H1 (cell line): ENCODE measurements at regions not wholly inside any gene's neighbourhood (a gene's known extent, or its start where the extent isn't known, plus 50 kb on each side); places are given as distances from the start of the nearest gene placed in this dataset.
A peak's percentile ranks its signal among the peaks of the same experiment; 100 is the strongest.

Experiments used
- CTCF ChIA-PET: fragments of 300-600 bp; sonication (Branson Sonifier 250); formaldehyde crosslinking; loops from one replicate; lab custom pipeline; 2021; ENCODE audit not compliant: partially characterized antibody; lab: Charles Lee
- POLR2A ChIA-PET: fragments of 300-600 bp; sonication (Branson Sonifier 250); formaldehyde crosslinking; loops from one replicate; lab custom pipeline; 2021; ENCODE audit warnings: inconsistent platforms; ENCODE audit not compliant: partially characterized antibody; lab: Charles Lee
- DNase-seq, 2 experiments: peaks; one replicate each; pipeline versions ENCODE4 v3.0.0 to v3.0.0-alpha.2; 2010 to 2022; ENCODE audit warnings: low spot score in 2 of 2, low read depth in 1 of 2, mixed read lengths in 1 of 2
- FAIRE-seq: peaks from 2 replicates; lab custom pipeline; 2011; peaks lifted over from hg19 to GRCh38; lab: Jason Lieb, UNC
- H2AFZ ChIP-seq: 2 replicates; pipeline ENCODE4 v1.8.1; 2012; ENCODE audit warnings: low read length, inconsistent platforms
- H2AK5ac ChIP-seq: 2 replicates; pipeline ENCODE4 v1.6.1; 2013; ENCODE audit warnings: low read depth, low read length
- H2BK120ac ChIP-seq: replicated peaks from 2 replicates; pipeline ENCODE3; 2013; ENCODE audit warnings: low read depth, low read length, inconsistent platforms
- H2BK12ac ChIP-seq: 2 replicates; pipeline ENCODE4 v1.6.1; 2013; ENCODE audit warnings: low read depth, low read length
- H2BK15ac ChIP-seq: 2 replicates; pipeline ENCODE4 v1.6.1; 2013; ENCODE audit warnings: low read length
- H2BK20ac ChIP-seq: 2 replicates; pipeline ENCODE4 v1.6.1; 2013; ENCODE audit warnings: low read length
- H2BK5ac ChIP-seq: 2 replicates; pipeline ENCODE4 v1.6.1; 2013; ENCODE audit warnings: low read depth, low read length
- H3K14ac ChIP-seq: 2 replicates; pipeline ENCODE4 v1.6.1; 2013; ENCODE audit warnings: inconsistent platforms; ENCODE audit not compliant: insufficient read length
- H3K18ac ChIP-seq: 2 replicates; pipeline ENCODE4 v1.6.1; 2013; ENCODE audit warnings: low read length; ENCODE audit errors: extremely low read depth
- H3K23ac ChIP-seq: 2 replicates; pipeline ENCODE4 v1.6.1; 2013; ENCODE audit warnings: inconsistent platforms; ENCODE audit not compliant: insufficient read length
- H3K23me2 ChIP-seq: 2 replicates; pipeline ENCODE4 v1.6.1; 2013; ENCODE audit warnings: low read depth, low read length
- H3K27ac ChIP-seq: 2 replicates; pipeline ENCODE4 v1.6.1; 2011; ENCODE audit warnings: low read depth, low read length, inconsistent platforms
- H3K27me3 ChIP-seq, 4 experiments: replicated peaks in 1 of 4; 1 replicate in 1 of 4; 2 replicates in 3 of 4; pipeline versions ENCODE4 v1.6.1 to v1.8.1; 2011 to 2013; ENCODE audit warnings: low read length in 3 of 4, mild to moderate bottlenecking in 3 of 4, inconsistent platforms in 2 of 4, mixed read lengths in 2 of 4, moderate library complexity in 1 of 4; ENCODE audit not compliant: control insufficient read depth in 3 of 4, insufficient read depth in 3 of 4; ENCODE audit errors: extremely low read depth in 1 of 4
- H3K36me3 ChIP-seq, 4 experiments: 2 replicates each; pipeline versions ENCODE4 v1.6.1 to v1.8.1; 2011 to 2013; ENCODE audit warnings: mild to moderate bottlenecking in 4 of 4, low read length in 3 of 4, moderate library complexity in 2 of 4, control low read depth in 1 of 4, inconsistent platforms in 1 of 4; ENCODE audit not compliant: insufficient read depth in 4 of 4, control insufficient read depth in 2 of 4
- H3K4ac ChIP-seq: replicated peaks from 2 replicates; pipeline ENCODE3; 2013; ENCODE audit warnings: low read length, low read depth, mixed read lengths, inconsistent platforms; ENCODE audit not compliant: insufficient read length
- H3K4me1 ChIP-seq, 4 experiments: replicated peaks in 1 of 4; 1 replicate in 1 of 4; 2 replicates in 3 of 4; pipeline versions ENCODE4 v1.6.1 to v1.8.1; 2011 to 2013; ENCODE audit warnings: low read length in 3 of 4, inconsistent platforms in 2 of 4, mixed read lengths in 1 of 4; ENCODE audit not compliant: insufficient read depth in 4 of 4, control insufficient read depth in 3 of 4
- H3K4me2 ChIP-seq, 2 experiments: 2 replicates each; pipeline versions ENCODE4 v1.6.1 to v1.8.1; 2011 to 2013; ENCODE audit warnings: low read depth in 2 of 2, low read length in 2 of 2, control low read depth in 1 of 2, inconsistent platforms in 1 of 2, mild to moderate bottlenecking in 1 of 2; ENCODE audit not compliant: insufficient read depth in 1 of 2
- H3K4me3 ChIP-seq, 4 experiments: fragments of 200-600, 300-600 bp in 1 of 4; sonication (generic), shearing (Covaris generic), sonication (Bioruptor Twin) in 1 of 4; 2 replicates each; pipeline versions ENCODE4 v1.5.1 to v1.8.1; 2011 to 2016; ENCODE audit warnings: low read length in 4 of 4, low read depth in 3 of 4, control low read depth in 2 of 4, inconsistent platforms in 2 of 4, mild to moderate bottlenecking in 2 of 4, mixed read lengths in 1 of 4, moderate library complexity in 1 of 4; ENCODE audit not compliant: insufficient read depth in 2 of 4; ENCODE audit errors: extremely low read depth in 1 of 4
- H3K56ac ChIP-seq: replicated peaks from 2 replicates; pipeline ENCODE3; 2013; ENCODE audit warnings: low read depth, mild to moderate bottlenecking, mixed read lengths, low read length, inconsistent platforms; ENCODE audit not compliant: insufficient read length
- H3K79me1 ChIP-seq: 2 replicates; pipeline ENCODE4 v1.6.1; 2013; ENCODE audit warnings: low read depth, low read length, control low read depth
- H3K79me2 ChIP-seq, 2 experiments: 2 replicates each; pipeline versions ENCODE4 v1.6.1 to v1.8.1; 2012 to 2013; ENCODE audit warnings: low read length in 2 of 2, mild to moderate bottlenecking in 2 of 2, inconsistent platforms in 1 of 2; ENCODE audit not compliant: insufficient read depth in 2 of 2, control insufficient read depth in 1 of 2
- H3K9ac ChIP-seq, 4 experiments: replicated peaks in 1 of 4; 1 replicate in 1 of 4; 2 replicates in 3 of 4; pipeline versions ENCODE4 v1.6.1 to v1.8.1; 2011 to 2013; ENCODE audit warnings: low read depth in 3 of 4, low read length in 3 of 4, control low read depth in 2 of 4, mild to moderate bottlenecking in 2 of 4, moderate library complexity in 2 of 4, inconsistent platforms in 1 of 4; ENCODE audit errors: extremely low read depth in 1 of 4
- H3K9me3 ChIP-seq, 2 experiments: 2 replicates each; pipeline versions ENCODE4 v1.6.1 to v1.8.1; 2012 to 2013; ENCODE audit warnings: mild to moderate bottlenecking in 2 of 2, moderate library complexity in 2 of 2, control low read depth in 1 of 2, inconsistent platforms in 1 of 2, low read depth in 1 of 2, low read length in 1 of 2, mixed read lengths in 1 of 2; ENCODE audit not compliant: insufficient read depth in 2 of 2
- H4K20me1 ChIP-seq, 2 experiments: replicated peaks in 1 of 2; 2 replicates each; pipeline versions ENCODE3 to v1.8.1; 2011 to 2013; ENCODE audit warnings: inconsistent platforms in 2 of 2, low read length in 2 of 2, mild to moderate bottlenecking in 1 of 2; ENCODE audit not compliant: insufficient read depth in 2 of 2, control insufficient read depth in 1 of 2
- H4K5ac ChIP-seq: 2 replicates; pipeline ENCODE4 v1.6.1; 2013; ENCODE audit warnings: low read length, low read depth, mixed read lengths, inconsistent platforms; ENCODE audit not compliant: insufficient read length
- H4K8ac ChIP-seq: 2 replicates; pipeline ENCODE4 v1.8.0; 2013; ENCODE audit warnings: mild to moderate bottlenecking, moderate library complexity, low read length, inconsistent platforms; ENCODE audit not compliant: insufficient read depth; ENCODE audit errors: extremely low read depth
- H4K91ac ChIP-seq: replicated peaks from 2 replicates; pipeline ENCODE3; 2013; ENCODE audit warnings: low read length, mixed read lengths, inconsistent platforms; ENCODE audit not compliant: insufficient read length
- ASH2L ChIP-seq: fragments of 200-600, 300-600 bp; sonication (generic); IDR thresholded peaks from one replicate; pipeline ENCODE4 v1.7.1; 2017; ENCODE audit warnings: low read length
- EP300 ChIP-seq, 2 experiments: IDR thresholded peaks; 1 replicate in 1 of 2; 2 replicates in 1 of 2; pipeline ENCODE4 v1.6.1; 2011 to 2012; ENCODE audit warnings: low read depth in 2 of 2, low read length in 2 of 2, mild to moderate bottlenecking in 2 of 2, borderline replicate concordance in 1 of 2, inconsistent platforms in 1 of 2, moderate library complexity in 1 of 2
- JUND ChIP-seq: IDR thresholded peaks from 2 replicates; pipeline ENCODE4 v1.6.1; 2011; ENCODE audit warnings: mild to moderate bottlenecking, improper control_type of control experiment, low read length
- KDM1A ChIP-seq: fragments of 200-600, 300-600 bp; sonication (generic); IDR thresholded peaks from 2 replicates; pipeline ENCODE4 v1.7.1; 2016; ENCODE audit warnings: mild to moderate bottlenecking, low read length, borderline replicate concordance
- POLR2A ChIP-seq, 2 experiments: IDR thresholded peaks; 1 replicate in 1 of 2; 2 replicates in 1 of 2; pipeline ENCODE4 v1.6.1; 2011; ENCODE audit warnings: low read depth in 2 of 2, low read length in 2 of 2, mild to moderate bottlenecking in 2 of 2; ENCODE audit errors: control extremely low read depth in 1 of 2
- WGBS, 2 experiments: shearing (Covaris generic) in 1 of 2; methylation state at CpG; one replicate each; pipeline versions ENCODE4 v1.1.6 to v1.1.7; 2013 to 2015; ENCODE audit warnings: low lambda C conversion rate in 2 of 2, mixed read lengths in 2 of 2, inconsistent platforms in 1 of 2, low coverage in 1 of 2, missing lambda C conversion rate in 1 of 2; ENCODE audit not compliant: insufficient replicate concordance in 2 of 2, insufficient coverage in 1 of 2, insufficient read length in 1 of 2; ENCODE audit errors: extremely low coverage in 1 of 2, missing lambda C conversion rate in 1 of 2; 5-methylcytosine and 5-hydroxymethylcytosine counted together

GRCh38 chr6:44701038-44701636 is 313.6 kb downstream of the CDC5L start:
- Histone ChIP-seq H3K36me3 (no peaks in the 10 kb centered on the region), H3K18ac (no peak overlapping the region), H2BK120ac (no peak overlapping the region), H4K8ac (no peak overlapping the region), H2AK5ac (no peak overlapping the region), H3K4me3 (no peak overlapping the region), H2BK15ac (peak overlapping the region; percentile 54; the same call in 1 of the 2 replicates), H3K56ac (no peak overlapping the region), H3K27me3 (no peaks in the 10 kb centered on the region; a peak in 1 of 7 replicates), H2BK12ac (no peak overlapping the region), H3K9ac (no peak overlapping the region), H4K91ac (no peak overlapping the region), H3K4me2 (no peak overlapping the region), H3K4ac (no peak overlapping the region), H4K5ac (no peak overlapping the region), H3K9me3 (no peaks in the 10 kb centered on the region), H2BK5ac (no peak overlapping the region), H4K20me1 (no peaks in the 10 kb centered on the region), H3K79me2 (no peaks in the 10 kb centered on the region), H3K14ac (no peak overlapping the region), H3K4me1 (peaks cover 0 to 9% (median 3%) of the 10 kb centered on the region in 4 experiments; a peak in 3 of 7 replicates), H2AFZ (no peak overlapping the region), H2BK20ac (no peak overlapping the region), H3K79me1 (no peaks in the 10 kb centered on the region), H3K23me2 (peaks cover 2% of the 10 kb centered on the region; the same call in 1 of the 2 replicates), H3K27ac (no peak overlapping the region), H3K23ac (no peak overlapping the region)
- no peak for DNase-seq
- TF ChIP-seq EP300 (IDR thresholded peaks at IDR 0.05; ENCODE audit: borderline replicate concordance in 1 of 2, low read depth in 2 of 2, low read length in 2 of 2) (no peak), POLR2A (IDR thresholded peaks at IDR 0.05; ENCODE audit: control extremely low read depth in 1 of 2, low read depth in 2 of 2, low read length in 2 of 2) (no peak), ASH2L (no peak), JUND (no peak), KDM1A (no peak)
- ChIA-PET CTCF (interaction anchor here (0.7 to 3.7 kb wide), 5 partner anchors 29 to 45 kb away, joined by 3 to 12 read pairs (median 5); no protein-coding TSS in a partner anchor), POLR2A (interaction anchor here (1.5 kb wide), 1 partner anchor 13 kb away, joined by 5 read pairs; no protein-coding TSS in a partner anchor)
- FAIRE-seq: no peak
- WGBS, 2 experiments: 84% methylated on average over 11 of the region's 11 CpGs; no CpG with 5 or more reads in 1 of the 2 experiments
